Thyroid gland (tissue), 4 donors: ENCODE measurements at regions not wholly inside any gene's neighbourhood (a gene's known extent, or its start where the extent isn't known, plus 50 kb on each side); places are given as distances from the start of the nearest gene placed in this dataset.

Source experiments
- CTCF ChIP-seq, 6 experiments: fragments of 200-600 bp in 3 of 6; fragments of 450-650 bp in 3 of 6; sonication (generic) in 3 of 6; IDR thresholded peaks; one replicate each; pipeline ENCODE4 v1.5.1; 2016 to 2019; ENCODE audit warnings: antibody characterized with exemption in 6 of 6, mild to moderate bottlenecking in 2 of 6, inconsistent platforms in 1 of 6, moderate library complexity in 1 of 6
- POLR2A ChIP-seq, 2 donors: fragments of 450-650 bp; IDR thresholded peaks; one replicate each; pipeline ENCODE4 v1.6.1; 2017; ENCODE audit warnings: antibody characterized with exemption in 2 of 2, mild to moderate bottlenecking in 2 of 2, moderate library complexity in 1 of 2

- no peak for TF ChIP-seq POLR2A (IDR thresholded peaks at IDR 0.05)
- TF ChIP-seq CTCF (IDR thresholded peaks at IDR 0.05): no peak
Observed at GRCh38 chr5:1945606-1946005, 62.9 kb upstream of the IRX4 start.
